Neural progenitor cell (in vitro differentiated cells): ENCODE measurements at regions not wholly inside any gene's neighbourhood (a gene's known extent, or its start where the extent isn't known, plus 50 kb on each side); places are given as distances from the start of the nearest gene placed in this dataset.

ENCODE experiments used
- DNase-seq: peaks from one replicate; pipeline ENCODE4 v3.0.0-alpha.2; 2016; ENCODE audit warnings: low spot score
- H2AFZ ChIP-seq: fragments of 200-600 bp; sonication (generic); replicated peaks from 2 replicates; pipeline ENCODE4 v1.6.1; 2016; ENCODE audit warnings: antibody characterized with exemption
- H3F3A ChIP-seq: fragments of 200-600 bp; sonication (generic); 2 replicates; pipeline ENCODE4 v1.6.1; 2016; ENCODE audit warnings: antibody characterized with exemption, low read depth
- H3K27ac ChIP-seq: fragments of 200-600 bp; sonication (generic); 2 replicates; pipeline ENCODE4 v1.5.1; 2016; ENCODE audit warnings: mild to moderate bottlenecking
- H3K27me3 ChIP-seq: fragments of 200-600 bp; sonication (generic); 2 replicates; pipeline ENCODE4 v1.6.1; 2016; ENCODE audit warnings: mild to moderate bottlenecking, moderate library complexity
- H3K36me3 ChIP-seq: fragments of 200-600 bp; sonication (generic); 2 replicates; pipeline ENCODE4 v1.5.1; 2016
- H3K4me1 ChIP-seq: fragments of 200-600 bp; sonication (generic); 2 replicates; pipeline ENCODE4 v1.6.1; 2016; ENCODE audit warnings: mixed run types
- H3K4me2 ChIP-seq: fragments of 200-600 bp; sonication (generic); 2 replicates; pipeline ENCODE4 v1.6.1; 2016
- H3K4me3 ChIP-seq: fragments of 200-600 bp; sonication (generic); 2 replicates; pipeline ENCODE4 v1.5.1; 2016
- H3K79me2 ChIP-seq: fragments of 200-600 bp; sonication (generic); 2 replicates; pipeline ENCODE4 v1.6.1; 2016; ENCODE audit warnings: low read depth
- H3K9ac ChIP-seq: fragments of 200-600 bp; sonication (generic); 2 replicates; pipeline ENCODE4 v1.6.1; 2016
- H3K9me3 ChIP-seq: fragments of 200-600 bp; sonication (generic); 2 replicates; pipeline ENCODE4 v1.5.1; 2016; ENCODE audit warnings: low read depth
- H4K20me1 ChIP-seq: fragments of 200-600 bp; sonication (generic); 2 replicates; pipeline ENCODE4 v1.6.1; 2016; ENCODE audit warnings: low read depth
- H3K27ac Mint-ChIP-seq: 3 replicates; pipeline ENCODE4 v1.8.0; 2021; ENCODE audit warnings: mixed read lengths
- H3K27me3 Mint-ChIP-seq: 2 replicates; pipeline ENCODE4 v1.8.0; 2022; ENCODE audit warnings: low read depth, mild to moderate bottlenecking, inconsistent platforms, moderate library complexity, mixed read lengths; ENCODE audit not compliant: insufficient read depth
- H3K36me3 Mint-ChIP-seq: 3 replicates; pipeline ENCODE4 v1.8.0; 2021; ENCODE audit warnings: mixed read lengths
- H3K4me1 Mint-ChIP-seq: 3 replicates; pipeline ENCODE4 v1.8.0; 2021; ENCODE audit warnings: mixed read lengths
- H3K4me3 Mint-ChIP-seq: 3 replicates; pipeline ENCODE4 v1.8.0; 2021; ENCODE audit warnings: mild to moderate bottlenecking, moderate library complexity, mixed read lengths
- H3K9me3 Mint-ChIP-seq: 3 replicates; pipeline ENCODE4 v1.8.0; 2020; ENCODE audit warnings: mixed read lengths
- EZH2 ChIP-seq: fragments of 200-600 bp; sonication (generic); IDR thresholded peaks from 2 replicates; pipeline ENCODE4 v1.6.1; 2017; ENCODE audit warnings: antibody characterized with exemption, mild to moderate bottlenecking, moderate library complexity
- EZH2phosphoT487 ChIP-seq: fragments of 200-600 bp; sonication (generic); IDR thresholded peaks from 2 replicates; pipeline ENCODE4 v1.6.1; 2017; ENCODE audit warnings: antibody characterized with exemption
- TF ChIP-seq, protein P1 (sequence below): fragments of 200-600 bp; sonication (generic); IDR thresholded peaks from 2 replicates; pipeline ENCODE4 v1.5.1; 2017; ENCODE audit warnings: antibody characterized with exemption, mild to moderate bottlenecking

DNA sequence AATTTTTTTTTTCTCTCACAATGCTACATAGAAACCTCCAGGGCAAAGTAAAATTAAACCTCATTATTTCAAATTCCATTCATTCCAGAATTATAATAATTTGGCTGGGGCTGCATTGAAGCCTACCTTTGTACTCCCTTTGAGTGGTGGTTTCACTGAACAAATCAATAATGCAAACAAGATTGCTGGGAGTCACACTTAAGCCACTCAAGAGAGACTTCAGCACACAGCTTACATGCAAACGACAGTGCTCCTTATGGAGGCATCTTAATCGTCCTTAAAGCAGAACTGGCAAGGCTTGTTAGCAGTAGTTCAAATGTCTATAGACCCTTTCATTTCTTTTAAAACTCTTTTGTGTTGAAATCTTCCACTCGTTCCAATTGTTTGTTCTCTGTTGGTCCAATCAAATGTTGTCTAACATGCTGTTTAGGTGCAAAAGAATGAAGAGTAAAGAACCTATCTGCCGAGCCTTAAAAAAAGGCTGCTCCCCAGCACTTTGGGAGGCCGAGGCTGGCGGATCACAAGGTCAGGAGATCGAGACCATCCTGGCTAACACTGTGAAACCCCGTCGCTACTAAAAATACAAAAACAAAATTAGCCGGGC is 294.9 kb downstream of the FGFR2 start:
- no peaks in the 10 kb centered on the region for H3F3A ChIP-seq
- no peak overlapping the region for H3K4me3 ChIP-seq
- no peaks in the 10 kb centered on the region for H3K27me3 ChIP-seq
- H3K27ac ChIP-seq, result no peak overlapping the region
- TF ChIP-seq, protein P1, sequence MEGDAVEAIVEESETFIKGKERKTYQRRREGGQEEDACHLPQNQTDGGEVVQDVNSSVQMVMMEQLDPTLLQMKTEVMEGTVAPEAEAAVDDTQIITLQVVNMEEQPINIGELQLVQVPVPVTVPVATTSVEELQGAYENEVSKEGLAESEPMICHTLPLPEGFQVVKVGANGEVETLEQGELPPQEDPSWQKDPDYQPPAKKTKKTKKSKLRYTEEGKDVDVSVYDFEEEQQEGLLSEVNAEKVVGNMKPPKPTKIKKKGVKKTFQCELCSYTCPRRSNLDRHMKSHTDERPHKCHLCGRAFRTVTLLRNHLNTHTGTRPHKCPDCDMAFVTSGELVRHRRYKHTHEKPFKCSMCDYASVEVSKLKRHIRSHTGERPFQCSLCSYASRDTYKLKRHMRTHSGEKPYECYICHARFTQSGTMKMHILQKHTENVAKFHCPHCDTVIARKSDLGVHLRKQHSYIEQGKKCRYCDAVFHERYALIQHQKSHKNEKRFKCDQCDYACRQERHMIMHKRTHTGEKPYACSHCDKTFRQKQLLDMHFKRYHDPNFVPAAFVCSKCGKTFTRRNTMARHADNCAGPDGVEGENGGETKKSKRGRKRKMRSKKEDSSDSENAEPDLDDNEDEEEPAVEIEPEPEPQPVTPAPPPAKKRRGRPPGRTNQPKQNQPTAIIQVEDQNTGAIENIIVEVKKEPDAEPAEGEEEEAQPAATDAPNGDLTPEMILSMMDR, result no peak
- no peak for TF ChIP-seq EZH2phosphoT487
- Mint-ChIP-seq H3K36me3 (no peaks in the 10 kb centered on the region), H3K27ac (peak overlapping the region; percentile 2), H3K4me1 (peaks cover 14% of the 10 kb centered on the region), H3K4me3 (no peak overlapping the region), H3K9me3 (peaks cover 2% of the 10 kb centered on the region), H3K27me3 (peaks cover 13% of the 10 kb centered on the region)
- H3K4me2 ChIP-seq, result no peak overlapping the region
- no peak overlapping the region for H2AFZ ChIP-seq
- H3K36me3 ChIP-seq, result no peaks in the 10 kb centered on the region
- peaks cover 3% of the 10 kb centered on the region for H3K4me1 ChIP-seq
- no peaks in the 10 kb centered on the region for H3K79me2 ChIP-seq
- H3K9ac ChIP-seq, result no peak overlapping the region
- DNase-seq, result no peak
- H4K20me1 ChIP-seq, result no peaks in the 10 kb centered on the region
- H3K9me3 ChIP-seq, result no peaks in the 10 kb centered on the region

DNA sequence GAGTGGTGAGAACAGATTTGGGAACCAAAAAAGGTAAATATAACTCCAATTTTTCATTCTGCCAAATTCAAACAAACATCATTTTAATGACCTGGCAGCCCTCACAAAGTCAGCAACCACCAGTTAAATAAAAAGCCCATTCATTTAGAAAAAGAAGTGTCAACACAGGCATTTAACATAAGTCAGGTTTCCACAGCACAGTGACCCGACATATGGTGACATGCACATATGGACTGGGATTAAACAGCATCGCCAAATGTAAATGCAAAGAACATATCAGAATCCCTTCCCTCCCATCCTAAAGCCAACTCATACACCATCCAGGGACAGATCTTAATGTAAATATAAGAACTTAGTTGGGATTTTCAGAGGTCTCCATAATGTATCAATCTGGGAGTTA is 293.2 kb downstream of the FGFR2 start:
- DNase-seq, result no peak
- H3F3A ChIP-seq, result peaks cover 12% of the 10 kb centered on the region
- peaks cover 18% of the 10 kb centered on the region for H3K4me1 ChIP-seq
- H3K9me3 Mint-ChIP-seq, result peaks cover 5% of the 10 kb centered on the region
- no peaks in the 10 kb centered on the region for H3K36me3 Mint-ChIP-seq
- no peak for TF ChIP-seq EZH2
- TF ChIP-seq EZH2phosphoT487, result no peak
- TF ChIP-seq, protein P1, result no peak
- H3K9me3 ChIP-seq, result no peaks in the 10 kb centered on the region
- no peak overlapping the region for H3K9ac ChIP-seq
- no peaks in the 10 kb centered on the region for H3K27me3 ChIP-seq
- H3K36me3 ChIP-seq, result no peaks in the 10 kb centered on the region
- no peak overlapping the region for H3K27ac Mint-ChIP-seq
- H3K4me1 Mint-ChIP-seq, result peaks cover 28% of the 10 kb centered on the region
- H3K4me2 ChIP-seq, result no peak overlapping the region
- peaks cover 13% of the 10 kb centered on the region for H3K27me3 Mint-ChIP-seq
- H3K4me3 ChIP-seq, result no peak overlapping the region
- no peaks in the 10 kb centered on the region for H4K20me1 ChIP-seq
- no peak overlapping the region for H2AFZ ChIP-seq
- H3K27ac ChIP-seq, result no peak overlapping the region
- H3K79me2 ChIP-seq, result no peaks in the 10 kb centered on the region
- no peak overlapping the region for H3K4me3 Mint-ChIP-seq

DNA sequence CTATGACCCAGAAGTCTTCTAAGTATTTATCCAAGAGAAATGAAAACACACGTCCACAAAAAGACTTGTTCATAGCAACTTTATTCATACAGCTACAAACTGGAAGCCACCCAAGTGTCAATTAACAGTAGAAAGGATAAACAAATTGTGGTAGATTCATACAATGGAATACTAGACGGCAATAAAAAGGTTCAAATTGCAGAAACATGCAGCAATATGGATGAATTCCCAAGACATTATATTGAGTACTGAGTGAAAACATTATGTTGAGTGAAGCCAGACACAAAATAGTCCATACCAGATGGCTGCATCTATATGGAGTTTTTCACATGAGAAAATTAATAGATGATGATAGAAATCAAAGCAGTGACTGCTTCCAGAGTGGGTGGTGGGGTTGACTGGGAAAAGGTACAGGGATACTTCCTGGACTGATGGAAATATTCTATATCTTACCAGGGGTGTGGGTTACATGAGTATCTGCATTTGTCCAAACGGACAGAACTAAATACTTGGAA is 292.0 kb downstream of the FGFR2 start:
- H3K4me1 Mint-ChIP-seq, result peaks cover 37% of the 10 kb centered on the region

More for the DNA sequence above, 292.0 kb downstream of the FGFR2 start:
- no peaks in the 10 kb centered on the region for H3K27me3 ChIP-seq
- no peaks in the 10 kb centered on the region for H3K9me3 ChIP-seq
- Mint-ChIP-seq H3K36me3 (no peaks in the 10 kb centered on the region), H3K4me3 (no peak overlapping the region), H3K9me3 (peaks cover 5% of the 10 kb centered on the region), H3K27me3 (peaks cover 9% of the 10 kb centered on the region), H3K27ac (no peak overlapping the region)
- no peak overlapping the region for H3K4me3 ChIP-seq
- no peak overlapping the region for H3K9ac ChIP-seq
- H2AFZ ChIP-seq, result no peak overlapping the region
- no peak for DNase-seq
- H4K20me1 ChIP-seq, result no peaks in the 10 kb centered on the region
- no peaks in the 10 kb centered on the region for H3K79me2 ChIP-seq
- H3F3A ChIP-seq, result peaks cover 24% of the 10 kb centered on the region
- no peak overlapping the region for H3K4me2 ChIP-seq
- H3K4me1 ChIP-seq, result peaks cover 30% of the 10 kb centered on the region
- H3K27ac ChIP-seq, result no peak overlapping the region
- H3K36me3 ChIP-seq, result no peaks in the 10 kb centered on the region
- TF ChIP-seq EZH2phosphoT487 (no peak), EZH2 (no peak)
- TF ChIP-seq, protein P1, result no peak
